ENCODE measurements at regions not wholly inside any gene's neighbourhood (a gene's known extent, or its start where the extent isn't known, plus 50 kb on each side); places are given as distances from the start of the nearest gene placed in this dataset.
"Not testable (repeated sequence)": the region's sequence is repeated elsewhere in the genome, so short reads cannot be mapped to it uniquely, and the experiment has no call there.

DNA sequence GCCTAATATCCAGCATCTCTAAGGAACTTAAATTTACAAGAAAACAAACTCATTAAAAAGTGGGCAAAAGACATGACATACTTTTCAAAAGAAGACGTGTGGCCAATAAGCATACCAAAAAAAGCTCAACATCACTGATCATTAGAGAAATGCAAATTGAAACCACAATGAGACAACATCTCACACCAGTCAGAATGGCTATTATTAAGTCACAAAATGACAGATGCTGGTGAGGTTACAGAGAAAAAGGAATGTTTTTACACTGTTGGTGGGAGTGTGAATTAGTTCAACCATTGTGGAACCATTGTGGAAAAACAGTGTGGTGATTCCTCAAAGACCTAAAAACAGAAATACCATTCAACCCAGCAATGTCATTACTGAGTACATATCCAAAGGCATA is 83.5 kb upstream of the RBMS1 start:
- H3F3A ChIP-seq (replicated peaks; ENCODE audit: low read depth); H3K36me3 ChIP-seq (ENCODE audit: insufficient read depth); H2AFZ ChIP-seq; ATAC-seq; H3K27me3 Mint-ChIP-seq (ENCODE audit: insufficient read depth, low read depth, poor library complexity); H3K4me3 Mint-ChIP-seq; H3K27ac Mint-ChIP-seq; H3K4me1 Mint-ChIP-seq; H3K27ac ChIP-seq (ENCODE audit: low read depth); H3K4me1 ChIP-seq (ENCODE audit: insufficient read depth); H3K4me3 ChIP-seq; H4K20me1 ChIP-seq (replicated peaks; ENCODE audit: insufficient read depth); H3K4me2 ChIP-seq; H3K79me2 ChIP-seq (replicated peaks; ENCODE audit: insufficient read depth); H3K9me3 Mint-ChIP-seq; H3K36me3 Mint-ChIP-seq (ENCODE audit: low read depth); DNase-seq (ENCODE audit: low spot score); H3K9me2 ChIP-seq (ENCODE audit: insufficient read depth); H3K27me3 ChIP-seq (ENCODE audit: insufficient read depth): not testable (repeated sequence)

DNA sequence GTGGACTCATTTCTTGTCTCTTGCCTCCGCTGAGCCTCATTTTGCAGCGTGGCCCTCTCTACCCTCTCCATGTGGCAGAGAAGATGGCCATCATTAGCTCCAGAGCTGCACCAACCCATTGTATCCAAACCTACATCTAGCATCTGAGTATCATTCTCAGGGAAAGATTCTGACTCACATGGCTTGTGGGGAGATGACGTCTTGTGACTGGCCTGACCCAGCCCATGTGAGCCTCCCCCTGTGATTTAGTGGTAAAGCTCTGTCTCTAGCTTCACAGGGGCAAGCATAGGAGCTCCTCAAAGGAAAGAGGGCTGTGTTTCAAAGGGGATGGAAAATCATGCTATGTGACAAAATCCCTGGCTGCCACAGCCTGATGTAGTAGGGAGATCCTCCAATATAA is 87.4 kb upstream of the RBMS1 start:
- Mint-ChIP-seq H3K27ac (no peak overlapping the region), H3K4me1 (peaks cover 32% of the 10 kb centered on the region), H3K4me3 (no peak overlapping the region), H3K27me3 (ENCODE audit: insufficient read depth, low read depth, poor library complexity) (no peaks in the 10 kb centered on the region), H3K36me3 (ENCODE audit: low read depth) (no peaks in the 10 kb centered on the region; the same call in 1 of the 3 replicates), H3K9me3 (no peaks in the 10 kb centered on the region; the same call in 1 of the 3 replicates)
- H3K27ac ChIP-seq (ENCODE audit: low read depth), result no peak overlapping the region
- H3K4me3 ChIP-seq, result no peak overlapping the region
- H3K9me2 ChIP-seq (ENCODE audit: insufficient read depth), result peaks cover 3% of the 10 kb centered on the region; the same call in 1 of the 2 replicates
- H2AFZ ChIP-seq, result peak overlapping the region; percentile 29; the same call in 1 of the 2 replicates
- peaks cover 6% of the 10 kb centered on the region; the same call in 1 of the 2 replicates for H3K36me3 ChIP-seq (ENCODE audit: insufficient read depth)
- H3F3A ChIP-seq (replicated peaks; ENCODE audit: low read depth), result no peaks in the 10 kb centered on the region
- H3K79me2 ChIP-seq (replicated peaks; ENCODE audit: insufficient read depth), result no peaks in the 10 kb centered on the region
- ATAC-seq (no peak), DNase-seq (ENCODE audit: low spot score) (no peak)
- no peaks in the 10 kb centered on the region for H3K27me3 ChIP-seq (ENCODE audit: insufficient read depth)
- H3K4me1 ChIP-seq (ENCODE audit: insufficient read depth), result peaks cover 21% of the 10 kb centered on the region
- no peaks in the 10 kb centered on the region for H4K20me1 ChIP-seq (replicated peaks; ENCODE audit: insufficient read depth)
- H3K4me2 ChIP-seq, result no peak overlapping the region
- TF ChIP-seq, protein P1, sequence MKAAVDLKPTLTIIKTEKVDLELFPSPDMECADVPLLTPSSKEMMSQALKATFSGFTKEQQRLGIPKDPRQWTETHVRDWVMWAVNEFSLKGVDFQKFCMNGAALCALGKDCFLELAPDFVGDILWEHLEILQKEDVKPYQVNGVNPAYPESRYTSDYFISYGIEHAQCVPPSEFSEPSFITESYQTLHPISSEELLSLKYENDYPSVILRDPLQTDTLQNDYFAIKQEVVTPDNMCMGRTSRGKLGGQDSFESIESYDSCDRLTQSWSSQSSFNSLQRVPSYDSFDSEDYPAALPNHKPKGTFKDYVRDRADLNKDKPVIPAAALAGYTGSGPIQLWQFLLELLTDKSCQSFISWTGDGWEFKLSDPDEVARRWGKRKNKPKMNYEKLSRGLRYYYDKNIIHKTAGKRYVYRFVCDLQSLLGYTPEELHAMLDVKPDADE (IDR thresholded peaks at IDR 0.05), result no peak
- TF ChIP-seq NANOG (IDR thresholded peaks at IDR 0.05; ENCODE audit: borderline replicate concordance), result no peak
- TF ChIP-seq ZNF331 (CRISPR knock-in tag; IDR thresholded peaks at IDR 0.05; ENCODE audit: low read depth), result no peak
- TF ChIP-seq EZH2 (IDR thresholded peaks at IDR 0.05; ENCODE audit: low read depth, unreplicated experiment), result no peak
- TF ChIP-seq STAT1 (IDR thresholded peaks at IDR 0.05; ENCODE audit: unreplicated experiment), result no peak
- TF ChIP-seq, protein P2, sequence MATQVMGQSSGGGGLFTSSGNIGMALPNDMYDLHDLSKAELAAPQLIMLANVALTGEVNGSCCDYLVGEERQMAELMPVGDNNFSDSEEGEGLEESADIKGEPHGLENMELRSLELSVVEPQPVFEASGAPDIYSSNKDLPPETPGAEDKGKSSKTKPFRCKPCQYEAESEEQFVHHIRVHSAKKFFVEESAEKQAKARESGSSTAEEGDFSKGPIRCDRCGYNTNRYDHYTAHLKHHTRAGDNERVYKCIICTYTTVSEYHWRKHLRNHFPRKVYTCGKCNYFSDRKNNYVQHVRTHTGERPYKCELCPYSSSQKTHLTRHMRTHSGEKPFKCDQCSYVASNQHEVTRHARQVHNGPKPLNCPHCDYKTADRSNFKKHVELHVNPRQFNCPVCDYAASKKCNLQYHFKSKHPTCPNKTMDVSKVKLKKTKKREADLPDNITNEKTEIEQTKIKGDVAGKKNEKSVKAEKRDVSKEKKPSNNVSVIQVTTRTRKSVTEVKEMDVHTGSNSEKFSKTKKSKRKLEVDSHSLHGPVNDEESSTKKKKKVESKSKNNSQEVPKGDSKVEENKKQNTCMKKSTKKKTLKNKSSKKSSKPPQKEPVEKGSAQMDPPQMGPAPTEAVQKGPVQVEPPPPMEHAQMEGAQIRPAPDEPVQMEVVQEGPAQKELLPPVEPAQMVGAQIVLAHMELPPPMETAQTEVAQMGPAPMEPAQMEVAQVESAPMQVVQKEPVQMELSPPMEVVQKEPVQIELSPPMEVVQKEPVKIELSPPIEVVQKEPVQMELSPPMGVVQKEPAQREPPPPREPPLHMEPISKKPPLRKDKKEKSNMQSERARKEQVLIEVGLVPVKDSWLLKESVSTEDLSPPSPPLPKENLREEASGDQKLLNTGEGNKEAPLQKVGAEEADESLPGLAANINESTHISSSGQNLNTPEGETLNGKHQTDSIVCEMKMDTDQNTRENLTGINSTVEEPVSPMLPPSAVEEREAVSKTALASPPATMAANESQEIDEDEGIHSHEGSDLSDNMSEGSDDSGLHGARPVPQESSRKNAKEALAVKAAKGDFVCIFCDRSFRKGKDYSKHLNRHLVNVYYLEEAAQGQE (IDR thresholded peaks at IDR 0.05; ENCODE audit: unreplicated experiment), result no peak
- no peak for TF ChIP-seq POLR2AphosphoS5 (IDR thresholded peaks at IDR 0.05; ENCODE audit: low read depth)
- no peak for TF ChIP-seq JUNB (IDR thresholded peaks at IDR 0.05; ENCODE audit: unreplicated experiment)
- TF ChIP-seq EZH2phosphoT487 (IDR thresholded peaks at IDR 0.05; ENCODE audit: unreplicated experiment), result no peak
- TF ChIP-seq, protein P3, sequence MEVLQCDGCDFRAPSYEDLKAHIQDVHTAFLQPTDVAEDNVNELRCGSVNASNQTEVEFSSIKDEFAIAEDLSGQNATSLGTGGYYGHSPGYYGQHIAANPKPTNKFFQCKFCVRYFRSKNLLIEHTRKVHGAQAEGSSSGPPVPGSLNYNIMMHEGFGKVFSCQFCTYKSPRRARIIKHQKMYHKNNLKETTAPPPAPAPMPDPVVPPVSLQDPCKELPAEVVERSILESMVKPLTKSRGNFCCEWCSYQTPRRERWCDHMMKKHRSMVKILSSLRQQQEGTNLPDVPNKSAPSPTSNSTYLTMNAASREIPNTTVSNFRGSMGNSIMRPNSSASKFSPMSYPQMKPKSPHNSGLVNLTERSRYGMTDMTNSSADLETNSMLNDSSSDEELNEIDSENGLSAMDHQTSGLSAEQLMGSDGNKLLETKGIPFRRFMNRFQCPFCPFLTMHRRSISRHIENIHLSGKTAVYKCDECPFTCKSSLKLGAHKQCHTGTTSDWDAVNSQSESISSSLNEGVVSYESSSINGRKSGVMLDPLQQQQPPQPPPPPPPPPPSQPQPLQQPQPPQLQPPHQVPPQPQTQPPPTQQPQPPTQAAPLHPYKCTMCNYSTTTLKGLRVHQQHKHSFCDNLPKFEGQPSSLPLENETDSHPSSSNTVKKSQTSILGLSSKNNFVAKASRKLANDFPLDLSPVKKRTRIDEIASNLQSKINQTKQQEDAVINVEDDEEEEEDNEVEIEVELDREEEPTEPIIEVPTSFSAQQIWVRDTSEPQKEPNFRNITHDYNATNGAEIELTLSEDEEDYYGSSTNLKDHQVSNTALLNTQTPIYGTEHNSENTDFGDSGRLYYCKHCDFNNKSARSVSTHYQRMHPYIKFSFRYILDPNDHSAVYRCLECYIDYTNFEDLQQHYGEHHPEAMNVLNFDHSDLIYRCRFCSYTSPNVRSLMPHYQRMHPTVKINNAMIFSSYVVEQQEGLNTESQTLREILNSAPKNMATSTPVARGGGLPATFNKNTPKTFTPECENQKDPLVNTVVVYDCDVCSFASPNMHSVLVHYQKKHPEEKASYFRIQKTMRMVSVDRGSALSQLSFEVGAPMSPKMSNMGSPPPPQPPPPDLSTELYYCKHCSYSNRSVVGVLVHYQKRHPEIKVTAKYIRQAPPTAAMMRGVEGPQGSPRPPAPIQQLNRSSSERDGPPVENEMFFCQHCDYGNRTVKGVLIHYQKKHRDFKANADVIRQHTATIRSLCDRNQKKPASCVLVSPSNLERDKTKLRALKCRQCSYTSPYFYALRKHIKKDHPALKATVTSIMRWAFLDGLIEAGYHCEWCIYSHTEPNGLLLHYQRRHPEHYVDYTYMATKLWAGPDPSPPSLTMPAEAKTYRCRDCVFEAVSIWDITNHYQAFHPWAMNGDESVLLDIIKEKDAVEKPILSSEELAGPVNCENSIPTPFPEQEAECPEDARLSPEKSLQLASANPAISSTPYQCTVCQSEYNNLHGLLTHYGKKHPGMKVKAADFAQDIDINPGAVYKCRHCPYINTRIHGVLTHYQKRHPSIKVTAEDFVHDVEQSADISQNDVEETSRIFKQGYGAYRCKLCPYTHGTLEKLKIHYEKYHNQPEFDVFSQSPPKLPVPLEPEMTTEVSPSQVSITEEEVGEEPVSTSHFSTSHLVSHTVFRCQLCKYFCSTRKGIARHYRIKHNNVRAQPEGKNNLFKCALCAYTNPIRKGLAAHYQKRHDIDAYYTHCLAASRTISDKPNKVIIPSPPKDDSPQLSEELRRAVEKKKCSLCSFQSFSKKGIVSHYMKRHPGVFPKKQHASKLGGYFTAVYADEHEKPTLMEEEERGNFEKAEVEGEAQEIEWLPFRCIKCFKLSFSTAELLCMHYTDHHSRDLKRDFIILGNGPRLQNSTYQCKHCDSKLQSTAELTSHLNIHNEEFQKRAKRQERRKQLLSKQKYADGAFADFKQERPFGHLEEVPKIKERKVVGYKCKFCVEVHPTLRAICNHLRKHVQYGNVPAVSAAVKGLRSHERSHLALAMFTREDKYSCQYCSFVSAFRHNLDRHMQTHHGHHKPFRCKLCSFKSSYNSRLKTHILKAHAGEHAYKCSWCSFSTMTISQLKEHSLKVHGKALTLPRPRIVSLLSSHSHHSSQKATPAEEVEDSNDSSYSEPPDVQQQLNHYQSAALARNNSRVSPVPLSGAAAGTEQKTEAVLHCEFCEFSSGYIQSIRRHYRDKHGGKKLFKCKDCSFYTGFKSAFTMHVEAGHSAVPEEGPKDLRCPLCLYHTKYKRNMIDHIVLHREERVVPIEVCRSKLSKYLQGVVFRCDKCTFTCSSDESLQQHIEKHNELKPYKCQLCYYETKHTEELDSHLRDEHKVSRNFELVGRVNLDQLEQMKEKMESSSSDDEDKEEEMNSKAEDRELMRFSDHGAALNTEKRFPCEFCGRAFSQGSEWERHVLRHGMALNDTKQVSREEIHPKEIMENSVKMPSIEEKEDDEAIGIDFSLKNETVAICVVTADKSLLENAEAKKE (CRISPR knock-in tag; IDR thresholded peaks at IDR 0.05), result no peak
- no peak for TF ChIP-seq ZNF114 (CRISPR knock-in tag; IDR thresholded peaks at IDR 0.05)
